Type B pancreatic cell (in vitro differentiated cells): ENCODE measurements at regions not wholly inside any gene's neighbourhood (a gene's known extent, or its start where the extent isn't known, plus 50 kb on each side); places are given as distances from the start of the nearest gene placed in this dataset.

ENCODE experiments used
- DNase-seq: peaks from one replicate; pipeline ENCODE4 v3.0.0; 2021; ENCODE audit warnings: mixed read lengths; ENCODE audit not compliant: unreplicated experiment; ENCODE audit errors: extremely low spot score
- H3K27ac Mint-ChIP-seq: 2 replicates; pipeline ENCODE4 v1.8.0; 2021; ENCODE audit warnings: mild to moderate bottlenecking, mixed read lengths
- H3K27me3 Mint-ChIP-seq: 2 replicates; pipeline ENCODE4 v1.8.0; 2021; ENCODE audit warnings: mixed read lengths
- H3K36me3 Mint-ChIP-seq: 2 replicates; pipeline ENCODE4 v1.8.0; 2021; ENCODE audit warnings: mixed read lengths
- H3K4me1 Mint-ChIP-seq: one replicate; pipeline ENCODE4 v1.8.0; 2021; ENCODE audit warnings: mixed read lengths; ENCODE audit not compliant: unreplicated experiment
- H3K4me3 Mint-ChIP-seq: 2 replicates; pipeline ENCODE4 v1.8.0; 2021; ENCODE audit warnings: mild to moderate bottlenecking, mixed read lengths
- H3K9me3 Mint-ChIP-seq: 2 replicates; pipeline ENCODE4 v1.8.0; 2021; ENCODE audit warnings: mixed read lengths
- CTCF ChIP-seq: fragments of 200-600 bp; sonication (generic); conservative IDR thresholded peaks from 2 replicates; pipeline ENCODE4 v1.5.0; 2021; ENCODE audit warnings: antibody characterized with exemption, mild to moderate bottlenecking

DNA sequence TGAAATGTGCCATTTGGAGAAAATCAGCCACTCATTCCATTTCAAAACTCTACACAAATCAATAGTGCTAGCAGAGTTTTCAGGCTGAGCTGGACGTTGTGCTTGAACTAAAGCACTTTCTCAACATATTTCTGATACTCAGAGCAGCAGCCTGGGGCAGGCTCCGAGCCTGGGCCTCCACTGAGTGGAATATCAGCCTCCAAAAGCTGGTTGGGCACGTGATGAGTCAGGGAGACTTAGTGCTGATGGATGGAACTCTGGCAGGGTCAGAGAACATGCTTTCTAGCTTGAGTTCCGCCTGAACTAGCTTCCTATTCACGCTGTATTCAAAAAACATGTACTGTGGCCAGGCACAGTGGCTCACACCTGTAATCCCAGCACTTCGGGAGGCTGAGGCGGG is 85.8 kb upstream of the PCDH8 start:
- H3K4me3 Mint-ChIP-seq, result no peak overlapping the region

GRCh38 chr13:52933547-52934210 is 85.2 kb upstream of the PCDH8 start:
- peaks cover 32% of the 10 kb centered on the region for H3K27me3 Mint-ChIP-seq
- peaks cover 27% of the 10 kb centered on the region for H3K4me1 Mint-ChIP-seq
- H3K4me3 Mint-ChIP-seq, result peak overlapping the region; percentile 8
- DNase-seq, result no peak
- no peak overlapping the region for H3K27ac Mint-ChIP-seq
- TF ChIP-seq CTCF, result peak; percentile 52
- H3K9me3 Mint-ChIP-seq, result peaks cover under 1% of the 10 kb centered on the region
- H3K36me3 Mint-ChIP-seq, result no peaks in the 10 kb centered on the region

More for the DNA sequence above, 85.8 kb upstream of the PCDH8 start:
- no peaks in the 10 kb centered on the region for H3K9me3 Mint-ChIP-seq
- no peaks in the 10 kb centered on the region for H3K36me3 Mint-ChIP-seq
- peaks cover 27% of the 10 kb centered on the region for H3K4me1 Mint-ChIP-seq
- H3K27ac Mint-ChIP-seq, result no peak overlapping the region
- H3K27me3 Mint-ChIP-seq, result peaks cover 28% of the 10 kb centered on the region
- TF ChIP-seq CTCF, result no peak
- DNase-seq, result no peak

- TF ChIP-seq CTCF, result no peak
- DNase-seq, result no peak
- peaks cover 38% of the 10 kb centered on the region for H3K27me3 Mint-ChIP-seq
- H3K27ac Mint-ChIP-seq, result no peak overlapping the region
- peaks cover 5% of the 10 kb centered on the region for H3K9me3 Mint-ChIP-seq
- no peaks in the 10 kb centered on the region for H3K36me3 Mint-ChIP-seq
- H3K4me3 Mint-ChIP-seq, result no peak overlapping the region
- H3K4me1 Mint-ChIP-seq, result peaks cover 27% of the 10 kb centered on the region
Measured at GRCh38 chr13:52933099-52933498, 84.7 kb upstream of the PCDH8 start.

GRCh38 chr13:52932649-52933048 is 84.2 kb upstream of the PCDH8 start:
- Mint-ChIP-seq H3K27ac (no peak overlapping the region), H3K36me3 (no peaks in the 10 kb centered on the region), H3K4me1 (peaks cover 27% of the 10 kb centered on the region), H3K9me3 (peaks cover 5% of the 10 kb centered on the region), H3K27me3 (peaks cover 39% of the 10 kb centered on the region), H3K4me3 (no peak overlapping the region)
- no peak for TF ChIP-seq CTCF
- DNase-seq, result no peak

GRCh38 chr13:52931539-52932431 is 83.3 kb upstream of the PCDH8 start:
- Mint-ChIP-seq H3K4me3 (no peak overlapping the region), H3K27me3 (peaks cover 37% of the 10 kb centered on the region), H3K4me1 (peaks cover 27% of the 10 kb centered on the region), H3K36me3 (no peaks in the 10 kb centered on the region), H3K27ac (no peak overlapping the region), H3K9me3 (peaks cover 5% of the 10 kb centered on the region)
- no peak for DNase-seq
- TF ChIP-seq CTCF, result no peak
